HG03571 (cell line): ENCODE measurements at regions not wholly inside any gene's neighbourhood (a gene's known extent, or its start where the extent isn't known, plus 50 kb on each side); places are given as distances from the start of the nearest gene placed in this dataset.

Source experiments
- ATAC-seq: cut with Tn5 transposase; IDR thresholded peaks from one replicate; pipeline ENCODE4 v1.9.1; 2021; ENCODE audit not compliant: unreplicated experiment

DNA sequence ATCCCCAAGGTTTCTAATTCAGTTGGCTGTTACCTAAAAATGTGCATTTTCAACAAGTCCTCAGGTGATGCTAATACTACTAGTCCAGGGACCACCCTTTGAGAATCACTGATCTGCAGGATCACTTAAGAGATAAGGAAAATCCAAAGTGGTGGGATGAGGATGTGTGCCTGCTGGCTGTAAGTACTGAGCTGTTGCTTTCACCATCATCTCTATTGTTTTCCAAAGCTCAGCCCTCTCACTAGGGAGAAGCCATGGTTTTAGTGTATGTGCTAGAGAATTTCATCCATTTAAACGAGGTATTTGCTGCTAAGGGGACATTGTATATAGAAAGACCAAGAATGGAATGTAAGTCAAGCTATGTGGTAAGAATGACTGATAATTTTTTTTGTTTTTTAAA, 202.3 kb downstream of the KIF21A start:
- no peak for ATAC-seq

DNA sequence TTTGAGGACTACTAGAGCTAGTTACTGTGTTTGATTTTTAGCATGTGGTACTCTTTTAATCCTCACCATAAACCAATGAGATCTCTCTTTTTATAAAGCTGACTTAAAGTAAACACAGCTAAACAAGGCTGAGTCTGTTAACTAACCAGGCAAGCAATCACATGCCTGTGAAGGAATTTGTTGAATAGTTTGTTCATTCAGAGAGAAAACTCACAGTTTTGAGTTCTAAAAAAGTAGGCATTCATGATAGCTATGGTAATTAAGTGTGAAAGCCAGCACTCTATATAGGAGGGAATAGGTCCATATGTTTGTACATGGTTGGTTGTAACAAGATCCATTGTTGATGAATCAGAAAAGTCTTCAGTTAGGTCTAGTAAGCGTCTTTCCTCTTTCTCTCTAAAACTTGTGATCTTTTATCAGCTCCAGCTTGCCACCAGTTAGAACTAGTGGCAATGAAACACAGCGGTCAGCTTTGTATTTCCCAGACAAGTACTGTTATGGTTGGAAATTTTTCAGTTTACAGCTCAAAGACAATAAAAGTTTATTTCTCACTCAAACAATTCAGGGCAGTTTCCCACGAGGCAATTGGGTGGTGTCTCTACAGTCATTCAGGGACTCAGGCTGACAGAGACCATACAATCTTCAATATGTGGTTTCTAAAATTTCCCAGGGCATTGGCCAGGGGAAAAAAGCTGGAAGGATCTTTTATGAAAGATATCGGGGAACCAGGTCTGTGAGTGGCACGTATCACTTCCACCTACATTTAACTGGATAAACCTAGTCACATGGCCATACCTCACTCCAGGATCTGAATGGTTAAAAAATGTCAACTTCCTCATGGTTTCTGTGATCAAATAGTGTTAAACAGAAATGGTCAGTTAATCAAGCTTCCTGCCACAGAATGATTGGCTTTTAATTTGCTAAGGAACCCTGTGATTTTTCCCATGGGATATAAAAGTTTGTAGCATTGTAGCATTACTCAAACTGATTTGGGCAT, 203.1 kb downstream of the KIF21A start:
- no peak for ATAC-seq

DNA sequence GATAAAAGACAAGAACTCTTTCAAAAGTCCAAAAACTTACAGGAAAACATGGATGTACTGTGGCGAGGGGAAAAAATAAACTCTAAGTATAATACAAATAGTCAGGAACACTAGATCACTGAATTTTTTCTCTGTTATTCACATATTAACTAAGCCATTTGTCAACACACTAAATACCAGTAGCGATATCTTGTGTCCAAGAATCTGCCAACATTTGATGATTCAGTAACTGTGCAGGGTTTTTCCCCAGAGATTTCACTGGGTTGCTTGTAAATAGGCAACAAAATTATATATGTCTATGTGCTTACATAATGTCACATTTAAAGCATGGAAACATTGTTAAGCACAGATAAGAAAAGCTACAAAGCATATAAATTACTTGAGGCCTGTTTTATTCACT, 205.9 kb downstream of the KIF21A start:
- no peak for ATAC-seq

GRCh38 chr12:39235990-39236767, 206.7 kb downstream of the KIF21A start:
- ATAC-seq, result no peak

GRCh38 chr12:39230086-39230485, 212.8 kb downstream of the KIF21A start:
- no peak for ATAC-seq

- no peak for ATAC-seq
These were observed 215.7 kb downstream of the KIF21A start for GRCh38 chr12:39227218-39227617.

- no peak for ATAC-seq
These were observed 217.9 kb downstream of the KIF21A start for GRCh38 chr12:39224971-39225370.

DNA sequence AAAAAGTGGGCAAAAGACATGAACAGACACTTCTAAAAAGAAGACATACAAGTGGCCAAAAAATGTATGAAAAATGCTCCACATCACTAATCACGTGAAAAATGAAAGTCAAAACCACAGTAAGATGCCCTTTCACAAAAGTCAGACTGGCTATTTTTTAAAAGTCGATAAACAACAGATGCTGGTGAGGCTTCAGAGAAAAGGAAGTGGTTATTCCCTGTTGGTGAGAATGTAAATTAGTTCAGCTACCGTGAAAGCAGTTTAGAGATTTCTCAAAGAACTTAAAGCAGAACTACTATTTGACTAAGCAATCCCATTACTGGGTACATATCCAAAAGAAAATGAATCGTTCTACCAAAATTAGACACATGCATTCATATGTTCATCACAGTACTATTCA, 237.0 kb downstream of the KIF21A start:
- no peak for ATAC-seq

DNA sequence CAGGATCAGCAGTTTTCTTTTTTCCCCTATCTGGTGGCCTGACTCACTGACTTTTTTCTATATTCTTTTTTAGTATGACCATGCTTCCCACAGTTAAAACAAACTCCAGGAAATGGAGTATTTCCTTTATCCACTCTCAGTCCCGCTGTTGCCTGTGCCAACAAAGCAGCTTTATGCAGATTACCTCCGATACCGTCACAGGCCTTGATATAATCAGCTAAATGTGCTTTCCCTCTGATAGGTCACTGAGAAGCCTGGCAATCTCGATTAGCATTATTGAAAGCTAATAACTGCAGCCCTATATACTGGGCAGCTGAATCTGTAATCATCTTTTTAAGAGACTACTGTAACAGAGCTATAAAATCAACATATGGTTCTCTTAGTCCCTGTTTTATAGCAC, 243.6 kb downstream of the KIF21A start:
- ATAC-seq, result no peak

GRCh38 chr12:39188689-39189088, 254.2 kb downstream of the KIF21A start:
- ATAC-seq, result no peak

- no peak for ATAC-seq
These were observed 256.2 kb downstream of the KIF21A start for GRCh38 chr12:39186744-39187143.

DNA sequence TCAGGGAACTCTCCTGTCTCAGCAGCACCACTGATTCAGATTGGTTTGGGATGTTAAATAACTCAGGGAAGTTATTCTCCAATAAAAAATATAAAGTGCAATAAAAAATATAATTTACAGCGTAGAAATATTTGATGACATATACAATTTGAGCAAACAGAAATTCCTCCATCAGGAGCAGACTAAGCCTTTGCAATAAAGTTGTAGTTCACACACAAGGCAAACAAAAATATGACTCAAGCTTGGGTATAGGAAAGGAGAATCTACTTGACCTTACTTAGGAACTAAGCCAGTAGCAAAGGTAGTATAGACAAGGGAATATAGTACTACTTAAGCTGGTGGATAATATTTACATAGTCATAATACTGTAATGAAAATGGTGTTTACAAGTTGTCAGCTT, 264.1 kb downstream of the KIF21A start:
- ATAC-seq, result no peak

- no peak for ATAC-seq
These were observed 266.6 kb downstream of the KIF21A start for GRCh38 chr12:39176356-39176755.

GRCh38 chr12:39173726-39174125, 268.3 kb upstream of the CPNE8 start:
- no peak for ATAC-seq

- no peak for ATAC-seq
These were observed 259.9 kb upstream of the CPNE8 start for GRCh38 chr12:39165338-39165737.

GRCh38 chr12:39161465-39162085, 256.2 kb upstream of the CPNE8 start:
- ATAC-seq, result no peak

DNA sequence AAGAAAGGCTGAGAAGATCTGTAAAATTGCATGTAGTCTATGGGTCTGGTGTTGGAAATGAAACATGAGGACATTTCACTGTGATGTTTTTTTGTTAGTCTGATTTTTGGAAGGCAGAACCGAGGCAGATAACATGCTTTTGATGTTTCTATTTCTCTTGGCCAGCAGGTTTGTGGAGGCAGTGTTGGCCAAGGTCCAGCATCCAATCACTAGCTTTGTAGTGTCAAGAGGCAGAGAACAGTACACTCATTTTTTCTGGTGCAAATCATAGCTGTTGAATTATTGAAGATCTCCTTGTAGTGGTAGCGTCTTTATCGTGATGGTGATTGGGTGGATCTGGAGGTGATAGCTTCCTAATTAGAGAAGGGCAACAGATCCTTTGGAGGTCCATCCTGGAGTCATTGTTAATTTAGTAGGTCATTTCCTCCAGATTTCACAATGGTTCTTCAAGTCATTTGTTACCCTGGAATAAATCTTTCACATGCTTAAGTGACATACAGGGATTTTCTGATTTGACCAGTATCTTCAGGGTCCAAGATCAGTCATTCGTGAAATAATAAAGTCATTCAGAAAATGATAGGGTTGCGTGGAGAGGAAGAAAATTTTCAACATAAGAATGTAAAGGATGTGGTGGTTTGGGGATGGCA, 252.4 kb upstream of the CPNE8 start:
- no peak for ATAC-seq

DNA sequence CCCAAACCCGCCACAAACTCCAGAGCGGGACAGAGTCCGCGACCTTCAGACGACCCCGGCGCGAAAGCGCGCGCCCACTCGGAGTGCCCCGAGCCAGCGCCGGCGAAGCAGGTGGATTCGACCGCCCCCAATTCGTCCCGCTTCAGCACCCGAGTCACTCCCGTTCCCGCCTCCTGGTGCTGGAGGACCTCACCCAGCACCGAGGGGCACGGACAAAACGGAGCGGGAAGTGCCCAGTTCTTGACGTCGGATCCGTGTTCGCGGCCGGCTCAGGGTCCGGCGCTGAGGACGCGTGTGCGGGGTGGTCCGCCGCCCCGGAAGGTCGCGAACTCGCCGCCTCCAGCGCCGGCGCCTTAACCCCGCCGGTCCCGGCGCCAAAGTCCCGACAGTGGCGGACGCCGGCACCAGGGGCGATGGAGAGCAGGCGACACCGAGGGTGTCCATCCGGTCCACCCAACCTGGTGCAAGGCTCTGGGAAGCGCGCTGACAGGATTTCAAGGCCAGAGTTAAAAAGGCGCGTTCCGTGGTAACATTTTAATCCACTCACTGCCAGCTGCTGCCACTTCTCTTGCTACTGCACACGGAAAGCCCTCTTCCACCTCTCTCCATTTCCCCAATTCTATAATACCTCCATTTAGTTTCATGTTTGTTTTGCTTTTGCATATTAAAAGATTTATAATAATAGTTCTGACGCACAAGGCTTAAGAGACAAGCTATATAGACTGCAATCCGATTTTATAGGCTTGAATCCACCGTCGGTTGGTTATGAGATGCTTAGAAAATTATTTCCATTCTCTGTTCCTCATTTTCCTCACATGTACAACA, 240.0 kb upstream of the CPNE8 start:
- ATAC-seq, result no peak

DNA sequence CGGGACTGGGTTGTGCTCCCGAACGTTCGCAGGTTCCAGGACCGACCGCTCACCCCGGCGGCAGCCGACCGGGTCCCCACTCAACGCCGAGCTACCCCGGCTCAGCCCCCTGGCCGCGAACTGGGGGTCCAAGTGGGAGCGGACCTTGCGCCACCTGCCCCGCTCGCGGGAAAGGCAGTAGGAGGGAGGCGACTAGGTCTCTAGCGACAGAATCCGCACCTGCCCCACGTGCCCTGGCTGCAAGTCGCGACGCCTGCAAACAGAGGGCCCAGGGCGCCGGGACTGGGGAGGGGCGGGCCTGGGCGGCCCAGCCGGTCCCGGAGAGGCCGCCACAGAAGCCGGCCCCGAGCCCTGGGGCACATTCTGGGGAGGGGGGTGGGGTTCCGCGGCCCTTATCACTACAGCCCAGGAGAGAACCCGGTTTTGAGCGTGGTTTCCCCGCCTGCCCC, 239.2 kb upstream of the CPNE8 start:
- no peak for ATAC-seq

DNA sequence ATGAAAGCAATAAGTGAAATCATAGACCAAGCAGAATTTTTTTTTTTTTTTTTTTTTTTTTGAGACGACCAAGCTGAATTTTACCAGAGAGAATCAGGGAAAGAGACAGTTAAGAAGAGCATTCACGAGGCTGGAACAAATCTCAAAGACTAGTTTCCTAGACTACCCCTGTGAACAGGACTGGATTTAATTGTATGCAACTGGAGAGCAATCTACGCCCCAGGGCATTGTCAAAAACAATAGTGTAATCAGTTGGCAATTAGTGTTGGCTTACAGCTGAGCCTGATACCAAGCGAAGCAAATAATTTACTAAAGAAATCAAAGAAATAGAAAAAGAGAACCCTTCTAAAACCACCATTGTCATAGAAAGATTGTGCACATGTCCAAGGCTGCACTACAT, 232.9 kb upstream of the CPNE8 start:
- ATAC-seq, result no peak
